Inflammatory macrophage treated with lipopolysaccharide for 4 hours (primary cell): ENCODE measurements at regions not wholly inside any gene's neighbourhood (a gene's known extent, or its start where the extent isn't known, plus 50 kb on each side); places are given as distances from the start of the nearest gene placed in this dataset.
"Not testable (repeated sequence)": the region's sequence is repeated elsewhere in the genome, so short reads cannot be mapped to it uniquely, and the experiment has no call there.

Source experiments
- DNase-seq: peaks from one replicate; pipeline ENCODE4 v3.0.0-alpha.2; 2020

GRCh38 chr22:41023299-41023623 is 69.1 kb upstream of the EP300 start:
- DNase-seq, result no peak

- peak; percentile 88 for DNase-seq
These were observed 63.6 kb upstream of the EP300 start for GRCh38 chr22:41028841-41029240.

DNA sequence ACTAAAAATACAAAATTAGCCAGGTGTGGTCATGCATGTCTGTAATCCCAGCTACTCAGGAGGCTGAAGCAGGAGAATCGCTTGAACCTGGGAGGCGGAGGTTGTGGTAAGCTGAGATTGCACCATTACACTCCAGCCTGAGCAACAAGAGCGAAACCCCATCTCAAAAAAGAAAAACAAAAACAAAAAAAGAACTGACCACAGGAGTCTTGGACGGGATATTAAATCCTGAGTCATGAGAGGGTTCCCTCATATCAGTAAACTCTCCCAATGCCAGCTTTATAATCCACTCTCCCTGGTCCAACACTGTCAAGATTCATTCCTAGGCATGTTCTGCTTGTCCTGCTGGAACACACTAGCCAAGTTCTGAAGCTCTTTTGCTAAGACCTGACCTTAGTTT is 61.5 kb upstream of the EP300 start:
- no peak for DNase-seq

DNA sequence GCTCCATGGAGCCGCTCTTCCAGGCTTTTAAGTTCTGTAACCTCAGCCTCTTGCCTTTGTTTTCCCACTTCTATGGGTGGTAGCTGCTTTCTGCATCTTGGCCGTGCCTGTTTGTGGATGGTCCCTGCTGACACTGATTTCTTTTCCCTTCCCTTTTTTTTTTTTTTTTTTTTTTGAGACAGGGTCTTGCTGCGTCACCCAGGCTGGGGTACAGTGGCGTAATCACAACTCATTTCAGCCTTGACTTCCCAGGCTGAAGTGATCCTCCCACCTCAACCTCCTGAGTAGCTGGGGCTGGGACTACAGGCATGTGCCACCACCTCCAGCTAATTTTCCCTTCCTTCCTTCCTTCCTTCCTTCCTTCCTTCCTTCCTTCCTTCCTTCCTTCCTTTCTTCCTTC is 57.7 kb upstream of the EP300 start:
- peak; percentile 32 for DNase-seq

- DNase-seq, result no peak
These were observed 55.5 kb upstream of the EP300 start for GRCh38 chr22:41036924-41037323.

GRCh38 chr22:41038732-41039131 is 53.7 kb upstream of the EP300 start:
- peak; percentile 27 for DNase-seq

DNA sequence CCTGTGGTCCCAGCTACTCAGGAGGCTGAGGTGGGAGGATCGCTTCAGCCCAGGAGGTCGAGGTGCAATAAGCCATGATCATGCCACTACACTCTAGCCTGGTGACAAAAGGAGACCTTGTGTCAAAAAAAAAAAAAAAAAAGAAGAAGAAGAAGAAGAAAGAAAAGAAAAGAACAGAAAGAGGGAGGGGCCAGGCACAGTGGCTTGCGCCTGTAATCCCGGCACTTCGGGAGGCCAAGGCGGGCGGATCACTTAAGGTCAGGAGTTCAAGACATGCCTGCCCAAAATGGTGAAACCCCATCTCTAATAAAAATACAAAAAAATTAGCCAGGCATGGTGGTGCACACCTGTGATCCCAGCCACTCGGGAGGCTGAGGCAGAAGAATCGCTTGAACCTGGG is 52.8 kb upstream of the EP300 start:
- not testable (repeated sequence) for DNase-seq

DNA sequence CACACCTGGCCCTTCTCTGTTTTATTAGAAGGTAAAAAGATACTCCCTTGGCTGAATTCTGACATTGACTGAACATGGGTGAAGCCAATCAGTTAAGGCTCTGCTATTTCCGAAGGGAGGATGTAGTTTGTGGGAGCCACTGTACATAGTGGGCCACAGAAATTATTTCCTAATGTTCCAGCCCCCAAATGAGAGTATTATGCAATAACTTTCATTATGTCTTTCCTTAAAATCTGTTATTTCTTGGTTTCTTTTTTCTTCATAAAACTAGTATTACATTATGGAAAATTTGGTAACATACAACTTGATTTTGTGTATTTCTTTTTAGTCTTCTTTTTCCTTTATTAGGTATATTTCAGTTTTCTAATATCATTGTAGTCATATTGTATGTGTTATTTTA is 51.9 kb upstream of the EP300 start:
- DNase-seq, result no peak

DNA sequence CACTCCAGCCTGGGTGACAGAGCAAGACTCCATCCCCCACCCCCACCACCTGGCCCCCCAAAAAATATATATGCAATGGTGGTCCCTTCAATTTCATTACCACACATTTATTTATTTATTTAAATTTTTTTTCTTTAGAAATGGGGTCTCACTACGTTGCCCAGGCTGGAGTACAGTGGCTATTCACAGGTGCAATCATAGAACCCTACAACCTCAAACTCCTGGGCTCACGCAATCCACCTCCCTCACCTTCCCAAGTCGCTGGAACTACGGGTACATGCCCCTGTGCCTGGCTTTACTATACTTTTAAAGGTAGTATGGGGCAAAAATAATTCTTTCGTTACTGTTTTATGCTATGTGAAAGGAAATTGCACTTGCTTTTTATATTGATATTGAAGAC is 50.9 kb upstream of the EP300 start:
- DNase-seq, result no peak
